CD4-positive, CD25-positive, alpha-beta regulatory T cell (primary cell): ENCODE measurements at regions not wholly inside any gene's neighbourhood (a gene's known extent, or its start where the extent isn't known, plus 50 kb on each side); places are given as distances from the start of the nearest gene placed in this dataset.
"Not testable (repeated sequence)": the region's sequence is repeated elsewhere in the genome, so short reads cannot be mapped to it uniquely, and the experiment has no call there.

ENCODE experiments used
- ATAC-seq, 2 donors: fragments of 150-1000 bp; cut with Tn5 transposase; one replicate each; pipeline ENCODE4 v1.10.0; 2021; ENCODE audit warnings: low read depth in 2 of 2, moderate number of reproducible peaks in 2 of 2, moderate library complexity in 1 of 2
- DNase-seq, 3 donors: peaks; one replicate each; pipeline versions ENCODE4 v3.0.0 to v3.0.0-alpha.2; 2012 to 2022; ENCODE audit warnings: mixed read lengths in 1 of 3
- H3K27ac ChIP-seq: one replicate; pipeline ENCODE4 v1.7.0; 2013; ENCODE audit warnings: mild to moderate bottlenecking, low read length; ENCODE audit not compliant: insufficient read depth, poor library complexity, severe bottlenecking
- H3K27me3 ChIP-seq: one replicate; pipeline ENCODE4 v1.7.0; 2013; ENCODE audit warnings: low read length; ENCODE audit not compliant: control insufficient read depth, insufficient read depth
- H3K36me3 ChIP-seq: one replicate; pipeline ENCODE4 v1.7.0; 2013; ENCODE audit warnings: mild to moderate bottlenecking, low read length, moderate library complexity; ENCODE audit not compliant: control insufficient read depth, insufficient read depth
- H3K4me1 ChIP-seq: 2 replicates; pipeline ENCODE4 v1.7.0; 2013; ENCODE audit warnings: mild to moderate bottlenecking, low read length; ENCODE audit not compliant: insufficient read depth, control insufficient read depth, poor library complexity, severe bottlenecking
- H3K4me3 ChIP-seq: one replicate; pipeline ENCODE4 v1.7.0; 2013; ENCODE audit warnings: low read depth, mild to moderate bottlenecking, low read length, moderate library complexity
- H3K9me3 ChIP-seq, 2 experiments: 1 replicate in 1 of 2; 2 replicates in 1 of 2; pipeline ENCODE4 v1.7.0; 2013; ENCODE audit warnings: low read length in 2 of 2, mild to moderate bottlenecking in 1 of 2, moderate library complexity in 1 of 2; ENCODE audit not compliant: control insufficient read depth in 2 of 2
- H3K27ac Mint-ChIP-seq, 3 donors: one replicate each; pipeline ENCODE4 v1.8.0; 2020 to 2022; ENCODE audit warnings: mild to moderate bottlenecking in 3 of 3, mixed read lengths in 3 of 3, moderate library complexity in 2 of 3
- H3K27me3 Mint-ChIP-seq: one replicate; pipeline ENCODE4 v1.8.0; 2022; ENCODE audit warnings: mild to moderate bottlenecking, mixed read lengths
- H3K36me3 Mint-ChIP-seq: one replicate; pipeline ENCODE4 v1.8.0; 2020; ENCODE audit warnings: mixed read lengths
- H3K4me1 Mint-ChIP-seq, 4 donors: one replicate each; pipeline ENCODE4 v1.8.0; 2020 to 2022; ENCODE audit warnings: mixed read lengths in 4 of 4, mild to moderate bottlenecking in 1 of 4
- H3K4me3 Mint-ChIP-seq, 4 donors: one replicate each; pipeline ENCODE4 v1.8.0; 2020 to 2022; ENCODE audit warnings: mild to moderate bottlenecking in 4 of 4, mixed read lengths in 4 of 4, moderate library complexity in 3 of 4
- H3K9me3 Mint-ChIP-seq, 7 donors: one replicate each; pipeline ENCODE4 v1.8.0; 2020 to 2022; ENCODE audit warnings: mixed read lengths in 7 of 7, mild to moderate bottlenecking in 3 of 7, moderate library complexity in 2 of 7

- Mint-ChIP-seq H3K27ac (no peak overlapping the region), H3K4me3 (peak overlapping the region in 1 of 4 donors; percentile 62), H3K36me3 (no peaks in the 10 kb centered on the region), H3K9me3 (no peaks in the 10 kb centered on the region), H3K27me3 (no peaks in the 10 kb centered on the region), H3K4me1 (no peaks in the 10 kb centered on the region)
- Histone ChIP-seq H3K4me1 (no peaks in the 10 kb centered on the region), H3K27ac (no peak overlapping the region), H3K36me3 (no peaks in the 10 kb centered on the region), H3K27me3 (no peaks in the 10 kb centered on the region), H3K9me3 (no peaks in the 10 kb centered on the region), H3K4me3 (no peak overlapping the region)
- DNase-seq (no peak), ATAC-seq (no peak)
These were observed 245.1 kb downstream of the RAB11FIP2 start for GRCh38 chr10:117801691-117802090.

GRCh38 chr10:117804470-117805011 lies 242.2 kb downstream of the RAB11FIP2 start:
- H3K27ac Mint-ChIP-seq, result no peak overlapping the region
- no peak overlapping the region for H3K4me3 Mint-ChIP-seq
- H3K36me3 Mint-ChIP-seq, result no peaks in the 10 kb centered on the region
- no peaks in the 10 kb centered on the region for H3K4me1 Mint-ChIP-seq
- DNase-seq (no peak), ATAC-seq (no peak)
- H3K9me3 Mint-ChIP-seq, result peaks cover 0 to 1% (median 0%) of the 10 kb centered on the region in 7 donors
- H3K9me3 ChIP-seq, result no peaks in the 10 kb centered on the region
- H3K4me3 ChIP-seq, result no peak overlapping the region
- no peaks in the 10 kb centered on the region for H3K36me3 ChIP-seq
- no peaks in the 10 kb centered on the region for H3K27me3 ChIP-seq
- H3K27ac ChIP-seq, result no peak overlapping the region
- H3K4me1 ChIP-seq, result no peaks in the 10 kb centered on the region
- H3K27me3 Mint-ChIP-seq, result no peaks in the 10 kb centered on the region

GRCh38 chr10:117805139-117805538 lies 241.6 kb downstream of the RAB11FIP2 start:
- no peaks in the 10 kb centered on the region for H3K36me3 ChIP-seq
- peaks cover 0 to 1% (median 0%) of the 10 kb centered on the region in 7 donors for H3K9me3 Mint-ChIP-seq
- H3K9me3 ChIP-seq, result no peaks in the 10 kb centered on the region
- H3K36me3 Mint-ChIP-seq, result no peaks in the 10 kb centered on the region
- no peaks in the 10 kb centered on the region for H3K4me1 ChIP-seq
- no peaks in the 10 kb centered on the region for H3K4me1 Mint-ChIP-seq
- no peaks in the 10 kb centered on the region for H3K27me3 Mint-ChIP-seq
- no peak overlapping the region for H3K4me3 ChIP-seq
- no peak overlapping the region for H3K27ac Mint-ChIP-seq
- ATAC-seq (no peak), DNase-seq (no peak)
- H3K27ac ChIP-seq, result no peak overlapping the region
- H3K27me3 ChIP-seq, result no peaks in the 10 kb centered on the region
- no peak overlapping the region for H3K4me3 Mint-ChIP-seq

- no peaks in the 10 kb centered on the region for H3K4me1 ChIP-seq
- Mint-ChIP-seq H3K4me1 (no peaks in the 10 kb centered on the region), H3K27ac (no peak overlapping the region), H3K4me3 (no peak overlapping the region), H3K27me3 (no peaks in the 10 kb centered on the region), H3K9me3 (peaks cover 0 to 1% (median 0%) of the 10 kb centered on the region in 7 donors), H3K36me3 (no peaks in the 10 kb centered on the region)
- H3K4me3 ChIP-seq, result no peak overlapping the region
- peaks cover 0 to 4% of the 10 kb centered on the region in 2 experiments for H3K9me3 ChIP-seq
- H3K36me3 ChIP-seq, result no peaks in the 10 kb centered on the region
- no peak for ATAC-seq
- DNase-seq, result no peak
- H3K27ac ChIP-seq, result no peak overlapping the region
- H3K27me3 ChIP-seq, result no peaks in the 10 kb centered on the region
These were observed 239.3 kb downstream of the RAB11FIP2 start for GRCh38 chr10:117807441-117807840.

GRCh38 chr10:117815816-117816215 lies 230.9 kb downstream of the RAB11FIP2 start:
- DNase-seq, ATAC-seq, H3K4me3 Mint-ChIP-seq, H3K4me3 ChIP-seq, H3K36me3 Mint-ChIP-seq, H3K4me1 ChIP-seq, H3K27me3 ChIP-seq, H3K27ac ChIP-seq, H3K9me3 ChIP-seq, H3K36me3 ChIP-seq, H3K4me1 Mint-ChIP-seq, H3K27me3 Mint-ChIP-seq, H3K27ac Mint-ChIP-seq: not testable (repeated sequence)
- H3K9me3 Mint-ChIP-seq, result peaks cover 0 to 12% (median 0%) of the 10 kb centered on the region in 7 donors

GRCh38 chr10:117817116-117817515 lies 229.6 kb downstream of the RAB11FIP2 start:
- no peak for ATAC-seq
- H3K27me3 Mint-ChIP-seq, result no peaks in the 10 kb centered on the region
- H3K36me3 ChIP-seq, result no peaks in the 10 kb centered on the region
- H3K4me3 ChIP-seq, result no peak overlapping the region
- H3K9me3 Mint-ChIP-seq, result peaks cover 0 to 12% (median 0%) of the 10 kb centered on the region in 7 donors
- no peak overlapping the region for H3K27ac Mint-ChIP-seq
- H3K4me3 Mint-ChIP-seq, result no peak overlapping the region
- no peaks in the 10 kb centered on the region for H3K36me3 Mint-ChIP-seq
- no peaks in the 10 kb centered on the region for H3K4me1 Mint-ChIP-seq
- peaks cover 0 to 1% of the 10 kb centered on the region in 2 experiments for H3K9me3 ChIP-seq
- no peak for DNase-seq
- no peaks in the 10 kb centered on the region for H3K4me1 ChIP-seq
- no peaks in the 10 kb centered on the region for H3K27me3 ChIP-seq
- H3K27ac ChIP-seq, result no peak overlapping the region

GRCh38 chr10:117818721-117819120 lies 228.0 kb downstream of the RAB11FIP2 start:
- H3K4me1 Mint-ChIP-seq, result no peaks in the 10 kb centered on the region
- Histone ChIP-seq H3K4me1 (no peaks in the 10 kb centered on the region), H3K27ac (no peak overlapping the region), H3K36me3 (no peaks in the 10 kb centered on the region), H3K9me3 (no peaks in the 10 kb centered on the region), H3K27me3 (no peaks in the 10 kb centered on the region), H3K4me3 (no peak overlapping the region)
- no peak for DNase-seq
- H3K27me3 Mint-ChIP-seq, result no peaks in the 10 kb centered on the region
- H3K27ac Mint-ChIP-seq, result no peak overlapping the region
- no peaks in the 10 kb centered on the region for H3K36me3 Mint-ChIP-seq
- ATAC-seq, result no peak
- no peak overlapping the region for H3K4me3 Mint-ChIP-seq
- peaks cover 0 to 11% (median 0%) of the 10 kb centered on the region in 7 donors for H3K9me3 Mint-ChIP-seq

GRCh38 chr10:117819304-117819703 lies 227.4 kb downstream of the RAB11FIP2 start:
- Mint-ChIP-seq H3K4me1 (no peaks in the 10 kb centered on the region), H3K9me3 (peaks cover 0 to 11% (median 0%) of the 10 kb centered on the region in 7 donors), H3K36me3 (no peaks in the 10 kb centered on the region), H3K27me3 (no peaks in the 10 kb centered on the region), H3K4me3 (no peak overlapping the region), H3K27ac (no peak overlapping the region)
- Histone ChIP-seq H3K27me3 (no peaks in the 10 kb centered on the region), H3K4me1 (no peaks in the 10 kb centered on the region), H3K27ac (no peak overlapping the region), H3K4me3 (no peak overlapping the region), H3K36me3 (no peaks in the 10 kb centered on the region), H3K9me3 (no peaks in the 10 kb centered on the region)
- ATAC-seq (no peak), DNase-seq (no peak)
